GM19351 (cell line): ENCODE measurements at regions not wholly inside any gene's neighbourhood (a gene's known extent, or its start where the extent isn't known, plus 50 kb on each side); places are given as distances from the start of the nearest gene placed in this dataset.
"Not testable (repeated sequence)": the region's sequence is repeated elsewhere in the genome, so short reads cannot be mapped to it uniquely, and the experiment has no call there.

ENCODE experiments used
- ATAC-seq: cut with Tn5 transposase; IDR thresholded peaks from one replicate; pipeline ENCODE4 v1.9.1; 2021; ENCODE audit warnings: mild to moderate bottlenecking, moderate library complexity; ENCODE audit not compliant: unreplicated experiment

GRCh38 chr7:112938863-112939573 is 147.6 kb downstream of the GPR85 start:
- ATAC-seq = peak; percentile 20

GRCh38 chr7:112937651-112938415 is 147.6 kb upstream of the TMEM168 start:
- ATAC-seq = no peak

- no peak for ATAC-seq
Observed at GRCh38 chr7:112933598-112933997, 143.4 kb upstream of the TMEM168 start.

GRCh38 chr7:112930787-112931186 is 140.6 kb upstream of the TMEM168 start:
- ATAC-seq = no peak

GRCh38 chr7:112929421-112929820 is 139.2 kb upstream of the TMEM168 start:
- ATAC-seq = no peak

GRCh38 chr7:112926018-112926417 is 135.8 kb upstream of the TMEM168 start:
- no peak for ATAC-seq

GRCh38 chr7:112922546-112922945 is 132.4 kb upstream of the TMEM168 start:
- ATAC-seq = not testable (repeated sequence)

GRCh38 chr7:112916431-112916830 is 126.2 kb upstream of the TMEM168 start:
- not testable (repeated sequence) for ATAC-seq

GRCh38 chr7:112908086-112908485 is 117.9 kb upstream of the TMEM168 start:
- no peak for ATAC-seq

- no peak for ATAC-seq
Observed at GRCh38 chr7:112907658-112908057, 117.5 kb upstream of the TMEM168 start.

GRCh38 chr7:112905950-112906349 is 115.8 kb upstream of the TMEM168 start:
- no peak for ATAC-seq

GRCh38 chr7:112905413-112905812 is 115.2 kb upstream of the TMEM168 start:
- no peak for ATAC-seq

- ATAC-seq = peak; percentile 94
Observed at GRCh38 chr7:112898432-112899290, 108.5 kb upstream of the TMEM168 start.

GRCh38 chr7:112897839-112898431 is 107.7 kb upstream of the TMEM168 start:
- peak; percentile 12 for ATAC-seq

GRCh38 chr7:112896026-112896601 is 105.9 kb upstream of the TMEM168 start:
- ATAC-seq = no peak

GRCh38 chr7:112892263-112892662 is 102.1 kb upstream of the TMEM168 start:
- no peak for ATAC-seq

GRCh38 chr7:112891698-112892097 is 101.5 kb upstream of the TMEM168 start:
- ATAC-seq = no peak

GRCh38 chr7:112889834-112890438 is 99.7 kb upstream of the TMEM168 start:
- ATAC-seq = no peak

- ATAC-seq = no peak
Observed at GRCh38 chr7:112889268-112889667, 99.1 kb upstream of the TMEM168 start.

GRCh38 chr7:112888781-112889180 is 98.6 kb upstream of the TMEM168 start:
- ATAC-seq = no peak
